ENCODE measurements at regions not wholly inside any gene's neighbourhood (a gene's known extent, or its start where the extent isn't known, plus 50 kb on each side); places are given as distances from the start of the nearest gene placed in this dataset.

- H3K27ac ChIP-seq (ENCODE audit: low read length): no peak overlapping the region
- no peak overlapping the region for H3K4me3 ChIP-seq (ENCODE audit: low read length)
- H3K36me3 ChIP-seq (ENCODE audit: control insufficient read depth, low read depth, low read length): no peaks in the 10 kb centered on the region
- no peaks in the 10 kb centered on the region for H3K9me3 ChIP-seq (ENCODE audit: control insufficient read depth, low read depth, low read length)
- no peaks in the 10 kb centered on the region for H3K4me1 ChIP-seq (ENCODE audit: control insufficient read depth, low read depth, low read length)
- H3K27me3 ChIP-seq (ENCODE audit: control insufficient read depth, insufficient read depth, low read length): peaks cover 22% of the 10 kb centered on the region
- no peak overlapping the region for H3K9ac ChIP-seq (ENCODE audit: low read length)
Observed at GRCh38 chr6:105981002-105981887, 104.9 kb upstream of the PRDM1 start.

GRCh38 chr6:105978974-105979373, 107.2 kb upstream of the PRDM1 start:
- H3K36me3 ChIP-seq (ENCODE audit: control insufficient read depth, low read depth, low read length): no peaks in the 10 kb centered on the region
- no peaks in the 10 kb centered on the region for H3K27me3 ChIP-seq (ENCODE audit: control insufficient read depth, insufficient read depth, low read length)
- no peak overlapping the region for H3K9ac ChIP-seq (ENCODE audit: low read length)
- H3K4me3 ChIP-seq (ENCODE audit: low read length): no peak overlapping the region
- H3K27ac ChIP-seq (ENCODE audit: low read length): no peak overlapping the region
- H3K4me1 ChIP-seq (ENCODE audit: control insufficient read depth, low read depth, low read length): no peaks in the 10 kb centered on the region
- H3K9me3 ChIP-seq (ENCODE audit: control insufficient read depth, low read depth, low read length): no peaks in the 10 kb centered on the region

DNA sequence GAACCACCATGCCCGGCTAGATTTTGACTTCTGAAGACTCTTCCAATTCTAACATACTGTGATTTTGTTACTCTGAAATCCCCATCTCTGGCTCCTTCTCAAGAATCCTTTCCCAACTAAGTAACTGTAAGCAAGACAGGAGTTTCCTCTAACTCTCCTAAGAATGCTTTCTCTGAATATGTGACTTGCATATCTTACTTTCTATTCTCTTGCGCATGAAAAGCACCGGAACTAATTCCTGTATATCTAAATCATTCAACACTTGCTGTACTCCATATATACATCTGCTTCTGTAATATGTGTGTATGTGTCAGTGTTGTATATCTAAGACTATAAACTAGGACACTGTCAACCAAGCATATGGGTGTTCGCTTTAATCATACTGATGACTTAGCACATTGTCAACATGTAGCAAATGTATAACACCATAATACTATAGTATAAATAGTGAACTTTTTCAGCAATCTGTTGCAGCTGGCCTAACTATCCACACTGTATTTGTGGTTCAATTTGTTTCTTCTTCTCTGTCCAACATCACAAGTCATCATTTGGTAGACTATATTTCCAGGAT, 108.1 kb upstream of the PRDM1 start:
- Histone ChIP-seq H3K9ac (ENCODE audit: low read length) (no peak overlapping the region), H3K36me3 (ENCODE audit: control insufficient read depth, low read depth, low read length) (no peaks in the 10 kb centered on the region), H3K27me3 (ENCODE audit: control insufficient read depth, insufficient read depth, low read length) (no peaks in the 10 kb centered on the region), H3K27ac (ENCODE audit: low read length) (no peak overlapping the region), H3K4me1 (ENCODE audit: control insufficient read depth, low read depth, low read length) (no peaks in the 10 kb centered on the region), H3K4me3 (ENCODE audit: low read length) (no peak overlapping the region), H3K9me3 (ENCODE audit: control insufficient read depth, low read depth, low read length) (no peaks in the 10 kb centered on the region)

- Histone ChIP-seq H3K36me3 (ENCODE audit: control insufficient read depth, low read depth, low read length) (no peaks in the 10 kb centered on the region), H3K4me3 (ENCODE audit: low read length) (no peak overlapping the region), H3K4me1 (ENCODE audit: control insufficient read depth, low read depth, low read length) (no peaks in the 10 kb centered on the region), H3K9me3 (ENCODE audit: control insufficient read depth, low read depth, low read length) (no peaks in the 10 kb centered on the region), H3K27ac (ENCODE audit: low read length) (no peak overlapping the region), H3K27me3 (ENCODE audit: control insufficient read depth, insufficient read depth, low read length) (no peaks in the 10 kb centered on the region), H3K9ac (ENCODE audit: low read length) (no peak overlapping the region)
Observed at GRCh38 chr6:105974986-105975385, 111.2 kb upstream of the PRDM1 start.

GRCh38 chr6:105972440-105972839, 113.7 kb upstream of the PRDM1 start:
- no peaks in the 10 kb centered on the region for H3K36me3 ChIP-seq (ENCODE audit: control insufficient read depth, low read depth, low read length)
- H3K4me1 ChIP-seq (ENCODE audit: control insufficient read depth, low read depth, low read length): no peaks in the 10 kb centered on the region
- H3K4me3 ChIP-seq (ENCODE audit: low read length): no peak overlapping the region
- no peaks in the 10 kb centered on the region for H3K9me3 ChIP-seq (ENCODE audit: control insufficient read depth, low read depth, low read length)
- H3K9ac ChIP-seq (ENCODE audit: low read length): no peak overlapping the region
- no peak overlapping the region for H3K27ac ChIP-seq (ENCODE audit: low read length)
- H3K27me3 ChIP-seq (ENCODE audit: control insufficient read depth, insufficient read depth, low read length): no peaks in the 10 kb centered on the region

DNA sequence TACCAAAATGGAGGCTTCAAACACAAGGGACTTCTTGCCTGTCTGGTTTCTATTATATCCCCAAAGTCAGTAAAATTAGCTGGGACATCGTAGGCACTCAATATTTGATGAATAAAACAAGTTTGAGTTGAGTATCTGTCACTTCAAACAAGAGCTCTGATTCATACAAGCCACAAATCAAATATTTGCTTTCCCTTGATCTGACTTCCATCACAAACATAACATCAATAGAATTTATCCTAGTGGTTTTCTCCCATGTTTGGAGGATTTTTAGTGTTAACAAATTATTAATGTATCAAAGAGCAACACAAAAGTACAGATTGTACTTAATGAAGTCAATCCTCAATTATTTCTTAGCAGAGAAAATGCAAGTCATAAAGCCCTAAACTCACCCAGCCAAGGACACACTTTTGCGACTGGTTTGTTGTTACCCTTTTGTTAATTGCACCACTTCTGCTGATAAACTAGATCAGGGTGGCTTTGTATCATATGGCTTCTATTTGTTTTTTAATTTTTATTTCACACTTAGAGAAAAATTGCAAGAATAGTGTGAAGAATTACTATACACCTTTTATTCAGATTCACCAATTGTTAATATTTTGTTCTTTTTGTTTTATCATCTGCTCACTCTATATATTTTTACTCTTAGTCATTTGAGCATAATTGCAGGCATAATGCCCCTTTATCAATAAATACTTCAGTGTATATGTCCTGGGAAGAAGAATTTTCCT, 117.4 kb upstream of the PRDM1 start:
- Histone ChIP-seq H3K4me3 (ENCODE audit: low read length) (no peak overlapping the region), H3K9me3 (ENCODE audit: control insufficient read depth, low read depth, low read length) (no peaks in the 10 kb centered on the region), H3K36me3 (ENCODE audit: control insufficient read depth, low read depth, low read length) (no peaks in the 10 kb centered on the region), H3K27ac (ENCODE audit: low read length) (no peak overlapping the region), H3K4me1 (ENCODE audit: control insufficient read depth, low read depth, low read length) (no peaks in the 10 kb centered on the region), H3K9ac (ENCODE audit: low read length) (no peak overlapping the region), H3K27me3 (ENCODE audit: control insufficient read depth, insufficient read depth, low read length) (no peaks in the 10 kb centered on the region)

- H3K4me1 ChIP-seq (ENCODE audit: control insufficient read depth, low read depth, low read length): no peaks in the 10 kb centered on the region
- H3K36me3 ChIP-seq (ENCODE audit: control insufficient read depth, low read depth, low read length): no peaks in the 10 kb centered on the region
- no peak overlapping the region for H3K9ac ChIP-seq (ENCODE audit: low read length)
- H3K27me3 ChIP-seq (ENCODE audit: control insufficient read depth, insufficient read depth, low read length): no peaks in the 10 kb centered on the region
- H3K4me3 ChIP-seq (ENCODE audit: low read length): no peak overlapping the region
- no peak overlapping the region for H3K27ac ChIP-seq (ENCODE audit: low read length)
- H3K9me3 ChIP-seq (ENCODE audit: control insufficient read depth, low read depth, low read length): no peaks in the 10 kb centered on the region
Observed at GRCh38 chr6:105967917-105968602, 118.1 kb upstream of the PRDM1 start.

DNA sequence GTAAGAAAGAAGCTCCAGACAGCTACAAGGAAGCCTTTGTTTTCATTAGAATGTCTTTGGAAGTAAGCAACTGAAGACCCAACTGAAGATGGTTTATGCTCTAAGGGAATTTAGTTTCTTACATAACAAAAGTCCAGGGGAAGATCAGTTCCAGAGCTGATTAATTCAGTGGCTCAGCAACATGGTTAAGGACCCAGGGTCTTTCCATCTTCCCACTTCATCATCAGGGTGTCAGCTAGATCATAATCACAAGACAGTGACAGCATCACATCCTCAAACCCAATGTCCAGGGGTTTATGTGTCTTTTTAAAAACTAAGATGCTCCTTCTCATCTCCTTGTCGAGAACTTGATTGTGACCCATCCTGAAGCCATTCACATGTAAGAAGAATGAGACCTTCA, 119.7 kb upstream of the PRDM1 start:
- Histone ChIP-seq H3K4me3 (ENCODE audit: low read length) (no peak overlapping the region), H3K9me3 (ENCODE audit: control insufficient read depth, low read depth, low read length) (no peaks in the 10 kb centered on the region), H3K4me1 (ENCODE audit: control insufficient read depth, low read depth, low read length) (no peaks in the 10 kb centered on the region), H3K36me3 (ENCODE audit: control insufficient read depth, low read depth, low read length) (no peaks in the 10 kb centered on the region), H3K9ac (ENCODE audit: low read length) (no peak overlapping the region), H3K27ac (ENCODE audit: low read length) (no peak overlapping the region), H3K27me3 (ENCODE audit: control insufficient read depth, insufficient read depth, low read length) (no peaks in the 10 kb centered on the region)

DNA sequence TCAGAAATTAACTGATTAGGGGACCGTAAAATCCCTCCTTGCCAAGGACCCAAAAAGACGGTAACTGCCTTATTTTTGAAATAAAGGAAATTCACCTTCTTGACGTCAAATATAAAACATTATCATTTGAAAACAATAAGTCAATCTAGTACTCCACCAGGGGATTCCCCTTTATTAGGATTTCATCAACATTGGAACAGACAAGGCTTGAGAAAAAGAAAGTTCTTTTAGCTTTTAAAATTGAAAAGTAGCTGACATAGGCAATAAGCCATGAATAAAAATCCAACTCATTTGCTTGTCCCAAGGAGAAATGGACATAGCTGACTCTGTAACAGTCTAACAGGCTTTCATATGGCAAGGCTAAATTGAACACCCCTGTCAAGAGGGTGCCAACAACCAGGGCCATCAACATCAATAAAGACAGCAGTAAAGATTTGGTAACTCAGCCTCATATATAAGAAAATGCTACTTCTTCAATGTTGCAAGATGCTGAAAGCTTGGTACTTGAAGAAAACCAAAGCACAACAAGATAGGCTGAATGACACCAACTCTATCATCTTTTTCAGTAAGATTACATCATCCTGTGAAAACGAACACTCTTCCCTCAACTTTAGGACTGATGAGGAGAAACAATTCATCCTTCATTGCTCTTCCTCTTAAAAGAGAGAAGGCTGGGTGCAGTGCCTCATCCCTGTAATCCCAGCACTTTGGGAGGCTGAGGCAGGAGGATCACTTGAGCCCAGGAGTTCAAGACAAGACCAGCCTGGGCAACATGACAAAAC, 121.0 kb upstream of the PRDM1 start:
- H3K9ac ChIP-seq (ENCODE audit: low read length): no peak overlapping the region
- no peaks in the 10 kb centered on the region for H3K9me3 ChIP-seq (ENCODE audit: control insufficient read depth, low read depth, low read length)
- no peak overlapping the region for H3K27ac ChIP-seq (ENCODE audit: low read length)
- H3K27me3 ChIP-seq (ENCODE audit: control insufficient read depth, insufficient read depth, low read length): no peaks in the 10 kb centered on the region
- no peaks in the 10 kb centered on the region for H3K36me3 ChIP-seq (ENCODE audit: control insufficient read depth, low read depth, low read length)
- no peak overlapping the region for H3K4me3 ChIP-seq (ENCODE audit: low read length)
- H3K4me1 ChIP-seq (ENCODE audit: control insufficient read depth, low read depth, low read length): no peaks in the 10 kb centered on the region

DNA sequence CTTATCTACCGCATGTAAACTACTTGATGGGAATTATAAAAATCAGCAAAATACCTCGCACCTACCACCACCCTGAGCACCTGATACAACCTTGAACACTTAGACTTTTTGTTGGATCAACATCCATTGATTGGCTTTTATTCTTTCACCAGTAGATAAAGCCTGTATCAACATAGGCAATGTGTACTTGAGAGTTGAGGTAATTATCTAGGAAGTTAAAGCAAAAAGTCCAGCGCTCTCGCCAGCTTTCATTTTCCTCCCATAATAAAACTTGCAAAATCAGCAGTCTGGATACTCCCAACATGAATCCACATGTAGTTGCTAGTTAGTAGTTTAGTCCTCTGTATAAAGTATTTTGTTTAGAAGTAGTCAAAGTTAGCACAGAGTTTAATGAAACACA, 132.0 kb upstream of the PRDM1 start:
- Histone ChIP-seq H3K27ac (ENCODE audit: low read length) (no peak overlapping the region), H3K4me1 (ENCODE audit: control insufficient read depth, low read depth, low read length) (peaks cover 12% of the 10 kb centered on the region), H3K27me3 (ENCODE audit: control insufficient read depth, insufficient read depth, low read length) (no peaks in the 10 kb centered on the region), H3K36me3 (ENCODE audit: control insufficient read depth, low read depth, low read length) (no peaks in the 10 kb centered on the region), H3K9ac (ENCODE audit: low read length) (no peak overlapping the region), H3K4me3 (ENCODE audit: low read length) (no peak overlapping the region), H3K9me3 (ENCODE audit: control insufficient read depth, low read depth, low read length) (no peaks in the 10 kb centered on the region)
